Astrocyte (in vitro differentiated cells and primary cell): ENCODE measurements at regions not wholly inside any gene's neighbourhood (a gene's known extent, or its start where the extent isn't known, plus 50 kb on each side); places are given as distances from the start of the nearest gene placed in this dataset.

Experiments used
- DNase-seq: peaks from one replicate; pipeline ENCODE4 v3.0.0-alpha.2; 2010; ENCODE audit warnings: low read depth
- FAIRE-seq: peaks from 2 replicates; lab custom pipeline; 2011; peaks lifted over from hg19 to GRCh38; lab: Jason Lieb, UNC
- H2AFZ ChIP-seq: 2 replicates; pipeline ENCODE4 v1.6.0; 2012; ENCODE audit warnings: low read depth, low read length, inconsistent platforms
- H3K27ac ChIP-seq: 2 replicates; pipeline ENCODE4 v1.5.1; 2011; ENCODE audit warnings: low read depth, low read length, inconsistent platforms
- H3K27me3 ChIP-seq: 2 replicates; pipeline ENCODE4 v1.6.0; 2011; ENCODE audit warnings: low read length, inconsistent platforms; ENCODE audit not compliant: insufficient read depth
- H3K36me3 ChIP-seq: 2 replicates; pipeline ENCODE4 v1.5.1; 2011; ENCODE audit warnings: low read length, inconsistent platforms; ENCODE audit not compliant: insufficient read depth
- H3K4me1 ChIP-seq: 2 replicates; pipeline ENCODE4 v1.5.1; 2011; ENCODE audit warnings: low read length, inconsistent platforms; ENCODE audit not compliant: insufficient read depth
- H3K4me2 ChIP-seq: 2 replicates; pipeline ENCODE4 v1.6.0; 2012; ENCODE audit warnings: low read length, inconsistent platforms
- H3K4me3 ChIP-seq: 2 replicates; pipeline ENCODE4 v1.5.1; 2011; ENCODE audit warnings: low read depth, mild to moderate bottlenecking, low read length, inconsistent platforms; ENCODE audit not compliant: insufficient read depth
- H3K79me2 ChIP-seq: 2 replicates; pipeline ENCODE4 v1.6.0; 2012; ENCODE audit warnings: mild to moderate bottlenecking, low read length, inconsistent platforms; ENCODE audit not compliant: insufficient read depth
- H3K9ac ChIP-seq: 2 replicates; pipeline ENCODE4 v1.6.0; 2012; ENCODE audit warnings: mild to moderate bottlenecking, low read length, inconsistent platforms
- H3K9me3 ChIP-seq: 2 replicates; pipeline ENCODE4 v1.5.1; 2012; ENCODE audit warnings: low read depth, mild to moderate bottlenecking, low read length, inconsistent platforms; ENCODE audit not compliant: insufficient read depth
- H4K20me1 ChIP-seq: 2 replicates; pipeline ENCODE4 v1.6.0; 2012; ENCODE audit warnings: low read length, inconsistent platforms; ENCODE audit not compliant: insufficient read depth
- H3K27ac Mint-ChIP-seq: one replicate; pipeline ENCODE4 v1.8.0; 2021; ENCODE audit warnings: mild to moderate bottlenecking, mixed read lengths; ENCODE audit not compliant: unreplicated experiment
- H3K27me3 Mint-ChIP-seq: one replicate; pipeline ENCODE4 v1.8.0; 2021; ENCODE audit warnings: low read depth, mixed read lengths; ENCODE audit not compliant: unreplicated experiment
- H3K36me3 Mint-ChIP-seq: one replicate; pipeline ENCODE4 v1.8.0; 2021; ENCODE audit warnings: low read depth, mixed read lengths; ENCODE audit not compliant: unreplicated experiment
- H3K4me1 Mint-ChIP-seq: one replicate; pipeline ENCODE4 v1.8.0; 2021; ENCODE audit warnings: low read depth, mixed read lengths; ENCODE audit not compliant: unreplicated experiment
- H3K4me3 Mint-ChIP-seq: one replicate; pipeline ENCODE4 v1.8.0; 2021; ENCODE audit warnings: mild to moderate bottlenecking, moderate library complexity, mixed read lengths; ENCODE audit not compliant: unreplicated experiment
- H3K9me3 Mint-ChIP-seq: one replicate; pipeline ENCODE4 v1.8.0; 2021; ENCODE audit warnings: mild to moderate bottlenecking, mixed read lengths; ENCODE audit not compliant: unreplicated experiment
- CTCF ChIP-seq: IDR thresholded peaks from 2 replicates; pipeline ENCODE4 v1.5.1; 2011; ENCODE audit warnings: low read depth, mild to moderate bottlenecking, inconsistent platforms, low read length, moderate library complexity; ENCODE audit not compliant: insufficient read depth
- EZH2 ChIP-seq: IDR thresholded peaks from 2 replicates; pipeline ENCODE4 v1.6.1; 2012; ENCODE audit warnings: mild to moderate bottlenecking, low read length, inconsistent platforms; ENCODE audit not compliant: insufficient read depth

- Histone ChIP-seq H3K36me3 (no peaks in the 10 kb centered on the region), H4K20me1 (no peaks in the 10 kb centered on the region), H3K9ac (no peak overlapping the region), H3K4me3 (no peak overlapping the region), H3K27ac (no peak overlapping the region), H3K27me3 (peaks cover 34% of the 10 kb centered on the region), H2AFZ (no peak overlapping the region), H3K9me3 (no peaks in the 10 kb centered on the region), H3K79me2 (no peaks in the 10 kb centered on the region), H3K4me1 (no peaks in the 10 kb centered on the region), H3K4me2 (no peak overlapping the region)
- no peaks in the 10 kb centered on the region for H3K36me3 Mint-ChIP-seq
- no peak for DNase-seq
- H3K4me3 Mint-ChIP-seq: no peak overlapping the region
- H3K4me1 Mint-ChIP-seq: peaks cover 2% of the 10 kb centered on the region
- H3K27me3 Mint-ChIP-seq: peaks cover 46% of the 10 kb centered on the region
- H3K27ac Mint-ChIP-seq: no peak overlapping the region
- H3K9me3 Mint-ChIP-seq: peaks cover 2% of the 10 kb centered on the region
- no peak for TF ChIP-seq EZH2
- no peak for TF ChIP-seq CTCF
- FAIRE-seq: no peak
Measured at GRCh38 chrX:39165773-39166172, 364.5 kb downstream of the MID1IP1 start.

GRCh38 chrX:39167791-39168190 lies 366.5 kb downstream of the MID1IP1 start:
- no peaks in the 10 kb centered on the region for H3K79me2 ChIP-seq
- Mint-ChIP-seq H3K27me3 (peaks cover 45% of the 10 kb centered on the region), H3K9me3 (peaks cover 5% of the 10 kb centered on the region), H3K4me1 (peaks cover 2% of the 10 kb centered on the region), H3K4me3 (no peak overlapping the region), H3K27ac (no peak overlapping the region), H3K36me3 (no peaks in the 10 kb centered on the region)
- H3K27ac ChIP-seq: no peak overlapping the region
- no peak overlapping the region for H3K4me3 ChIP-seq
- H3K9ac ChIP-seq: no peak overlapping the region
- H3K4me1 ChIP-seq: no peaks in the 10 kb centered on the region
- no peak for FAIRE-seq
- H3K9me3 ChIP-seq: no peaks in the 10 kb centered on the region
- no peak for DNase-seq
- no peak overlapping the region for H3K4me2 ChIP-seq
- TF ChIP-seq EZH2: no peak
- TF ChIP-seq CTCF: no peak
- no peak overlapping the region for H2AFZ ChIP-seq
- no peaks in the 10 kb centered on the region for H3K36me3 ChIP-seq
- H3K27me3 ChIP-seq: peaks cover 29% of the 10 kb centered on the region
- H4K20me1 ChIP-seq: no peaks in the 10 kb centered on the region

- DNase-seq: no peak
- Histone ChIP-seq H3K36me3 (no peaks in the 10 kb centered on the region), H3K79me2 (no peaks in the 10 kb centered on the region), H2AFZ (no peak overlapping the region), H3K27ac (no peak overlapping the region), H3K4me2 (no peak overlapping the region), H3K9me3 (no peaks in the 10 kb centered on the region), H3K27me3 (peaks cover 23% of the 10 kb centered on the region), H4K20me1 (no peaks in the 10 kb centered on the region), H3K4me3 (no peak overlapping the region), H3K4me1 (no peaks in the 10 kb centered on the region), H3K9ac (no peak overlapping the region)
- H3K27me3 Mint-ChIP-seq: peaks cover 37% of the 10 kb centered on the region
- no peak overlapping the region for H3K27ac Mint-ChIP-seq
- TF ChIP-seq EZH2 (no peak), CTCF (no peak)
- H3K36me3 Mint-ChIP-seq: no peaks in the 10 kb centered on the region
- H3K4me3 Mint-ChIP-seq: no peak overlapping the region
- peaks cover 2% of the 10 kb centered on the region for H3K4me1 Mint-ChIP-seq
- no peak for FAIRE-seq
- peaks cover 3% of the 10 kb centered on the region for H3K9me3 Mint-ChIP-seq
Measured at GRCh38 chrX:39168609-39169008, 367.4 kb downstream of the MID1IP1 start.
